ENCODE measurements at regions not wholly inside any gene's neighbourhood (a gene's known extent, or its start where the extent isn't known, plus 50 kb on each side); places are given as distances from the start of the nearest gene placed in this dataset.

- no peak for DNase-seq
Observed at GRCh38 chr13:79081942-79082341, 324.1 kb downstream of the RBM26 start.

GRCh38 chr13:79079351-79079839 is 326.7 kb downstream of the RBM26 start:
- DNase-seq: no peak

GRCh38 chr13:79075703-79076102 is 330.4 kb downstream of the RBM26 start:
- no peak for DNase-seq

- no peak for DNase-seq
Observed at GRCh38 chr13:79070343-79070974, 335.6 kb downstream of the RBM26 start.

- DNase-seq: no peak
Observed at GRCh38 chr13:79062291-79062690, 343.8 kb downstream of the RBM26 start.

GRCh38 chr13:79060216-79060615 is 345.8 kb downstream of the RBM26 start:
- DNase-seq: no peak

GRCh38 chr13:79056706-79057105 is 349.3 kb downstream of the RBM26 start:
- no peak for DNase-seq

- no peak for DNase-seq
Observed at GRCh38 chr13:79051472-79051871, 354.6 kb downstream of the RBM26 start.

- no peak for DNase-seq
Observed at GRCh38 chr13:79044415-79044814, 361.6 kb downstream of the RBM26 start.

- DNase-seq: no peak
Observed at GRCh38 chr13:79043208-79043607, 362.8 kb downstream of the RBM26 start.

- DNase-seq: no peak
Observed at GRCh38 chr13:79037197-79037596, 368.9 kb downstream of the RBM26 start.

- no peak for DNase-seq
Observed at GRCh38 chr13:79034341-79034740, 371.7 kb downstream of the RBM26 start.

GRCh38 chr13:79030513-79030912 is 371.6 kb upstream of the OBI1 start:
- DNase-seq: no peak

GRCh38 chr13:79018166-79018565 is 359.2 kb upstream of the OBI1 start:
- DNase-seq: no peak

GRCh38 chr13:79011179-79011578 is 352.2 kb upstream of the OBI1 start:
- no peak for DNase-seq

- DNase-seq: no peak
Observed at GRCh38 chr13:79003989-79004898, 345.3 kb upstream of the OBI1 start.

- no peak for DNase-seq
Observed at GRCh38 chr13:78999494-78999893, 340.5 kb upstream of the OBI1 start.

GRCh38 chr13:78998630-78999315 is 339.8 kb upstream of the OBI1 start:
- no peak for DNase-seq

GRCh38 chr13:78997902-78998629 is 339.1 kb upstream of the OBI1 start:
- DNase-seq: no peak

- no peak for DNase-seq
Observed at GRCh38 chr13:78993792-78994191, 334.8 kb upstream of the OBI1 start.

- DNase-seq: no peak
Observed at GRCh38 chr13:78981913-78982312, 323.0 kb upstream of the OBI1 start.

GRCh38 chr13:78979349-78979748 is 320.4 kb upstream of the OBI1 start:
- DNase-seq: no peak
